ENCODE measurements at regions not wholly inside any gene's neighbourhood (a gene's known extent, or its start where the extent isn't known, plus 50 kb on each side); places are given as distances from the start of the nearest gene placed in this dataset.

DNA sequence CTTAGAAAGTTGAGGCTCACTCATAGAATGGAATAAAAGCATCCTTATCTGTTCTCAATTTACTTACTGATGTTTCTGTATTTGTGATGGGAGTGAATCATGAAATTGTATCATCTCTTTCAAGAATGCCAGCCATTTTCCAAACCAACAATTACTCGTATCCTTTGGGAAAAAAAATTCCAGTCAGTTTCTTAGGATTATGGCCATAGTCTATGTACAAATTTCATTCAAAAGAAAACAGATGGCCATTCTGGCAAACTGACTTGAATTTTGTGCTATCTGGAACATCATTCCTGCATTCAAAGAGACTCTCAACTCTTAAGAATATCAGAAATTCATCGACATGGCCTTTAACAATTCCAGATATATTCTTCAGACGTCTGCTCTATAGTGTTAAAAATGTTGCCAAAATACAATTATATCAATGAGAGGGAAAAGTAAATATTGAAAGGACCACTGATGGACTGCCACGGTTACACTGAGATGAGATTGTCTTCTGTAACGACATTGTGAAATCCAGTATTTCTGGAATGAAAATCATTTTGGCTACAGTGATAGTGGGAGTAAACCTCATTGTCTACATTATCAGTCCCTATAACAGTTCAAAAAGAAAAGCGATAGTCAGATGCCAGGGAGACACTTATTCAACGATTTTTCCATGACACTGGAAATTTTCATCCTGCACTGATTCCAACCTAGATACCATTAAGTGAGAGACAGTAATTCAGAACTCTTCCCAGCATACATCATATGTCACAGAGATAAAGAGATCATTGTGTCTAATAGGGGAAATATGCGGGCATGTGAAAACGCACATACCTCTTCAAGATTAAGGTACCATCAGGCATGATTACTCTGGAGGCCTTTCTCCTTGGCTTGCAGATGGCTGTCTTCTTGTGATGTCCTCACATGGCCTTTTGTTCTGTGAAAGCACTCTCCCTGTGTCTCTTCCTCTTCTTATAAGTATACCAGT is 953.8 kb upstream of the ALCAM start:
- ATAC-seq (ENCODE audit: insufficient read depth, low read depth) (no peak), DNase-seq (no peak)
- H4K20me1 ChIP-seq (ENCODE audit: insufficient read depth, low read length) = no peaks in the 10 kb centered on the region
- H3K36me3 ChIP-seq (ENCODE audit: insufficient read depth, low read length) = no peaks in the 10 kb centered on the region
- H3K4me3 ChIP-seq (ENCODE audit: low read depth in 1 of 2, low read length in 2 of 2) = no peak overlapping the region
- H3K9me3 ChIP-seq (ENCODE audit: insufficient read depth, low read length, severe bottlenecking) = no peaks in the 10 kb centered on the region
- no peaks in the 10 kb centered on the region for H3K27me3 ChIP-seq (ENCODE audit: insufficient read depth, low read length, poor library complexity)
- H3K79me2 ChIP-seq (ENCODE audit: insufficient read depth, low read length) = no peaks in the 10 kb centered on the region
- TF ChIP-seq EZH2 (IDR thresholded peaks at IDR 0.05; ENCODE audit: borderline replicate concordance, low read depth, low read length, severe bottlenecking) = no peak
- H3K4me1 ChIP-seq (ENCODE audit: insufficient read depth, low read length) = no peaks in the 10 kb centered on the region
- H2AFZ ChIP-seq (ENCODE audit: low read depth, low read length) = no peak overlapping the region
- H3K27ac ChIP-seq (ENCODE audit: low read length) = no peak overlapping the region
- no peak overlapping the region for H3K4me2 ChIP-seq (ENCODE audit: insufficient read depth, low read length)
- no peak overlapping the region for H3K9ac ChIP-seq (ENCODE audit: low read depth, low read length)

DNA sequence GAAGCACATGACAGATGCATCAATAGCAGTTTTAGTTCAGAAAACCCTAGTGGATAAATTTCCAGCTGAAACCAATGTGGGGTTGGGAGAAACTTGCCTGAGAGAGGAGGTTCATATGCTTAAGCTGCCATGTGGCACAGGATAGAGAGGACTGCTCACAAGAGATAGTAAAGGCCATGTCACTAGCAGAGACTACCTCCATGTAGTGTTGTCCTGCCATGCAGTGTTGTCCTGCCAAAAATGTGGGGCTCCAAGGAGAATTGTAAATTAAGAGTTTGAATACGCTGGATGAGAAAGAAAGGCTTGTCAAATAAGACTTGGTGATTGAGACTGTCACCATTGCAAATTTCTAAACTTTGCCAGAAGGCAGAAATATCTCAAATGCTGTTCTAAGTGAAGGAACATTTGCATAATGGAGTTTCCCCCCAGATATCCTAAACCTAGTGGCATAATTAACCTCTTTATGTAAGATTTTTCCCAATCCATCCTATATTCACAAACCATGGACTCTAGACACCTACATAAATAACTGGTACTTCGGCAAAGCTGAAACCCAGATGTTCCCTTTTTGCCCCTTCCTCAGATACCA is 938.3 kb upstream of the ALCAM start:
- no peaks in the 10 kb centered on the region for H3K9me3 ChIP-seq (ENCODE audit: insufficient read depth, low read length, severe bottlenecking)

DNA sequence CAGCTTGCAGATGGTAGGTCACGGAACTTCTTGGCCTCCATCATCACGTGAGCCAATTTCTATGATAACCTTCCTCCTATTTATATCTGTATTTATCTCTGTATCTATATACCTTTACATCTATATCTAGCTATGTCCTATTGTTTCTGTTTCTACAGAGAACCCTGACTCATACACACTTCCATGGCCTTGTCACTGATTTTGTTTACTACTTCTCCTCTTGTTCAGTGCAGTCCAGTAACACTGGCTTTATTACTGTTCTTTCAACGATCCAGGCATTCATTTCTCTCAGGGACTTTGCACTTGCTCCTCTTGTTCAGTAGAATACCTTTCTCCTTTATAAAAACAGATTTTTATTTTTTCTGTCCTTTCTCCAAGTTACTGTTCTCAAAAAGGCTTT is 937.0 kb upstream of the ALCAM start:
- Histone ChIP-seq H3K4me3 (ENCODE audit: low read depth in 1 of 2, low read length in 2 of 2) (no peak overlapping the region), H3K9ac (ENCODE audit: low read depth, low read length) (no peak overlapping the region), H3K36me3 (ENCODE audit: insufficient read depth, low read length) (no peaks in the 10 kb centered on the region), H3K9me3 (ENCODE audit: insufficient read depth, low read length, severe bottlenecking) (no peaks in the 10 kb centered on the region), H2AFZ (ENCODE audit: low read depth, low read length) (no peak overlapping the region), H3K4me1 (ENCODE audit: insufficient read depth, low read length) (no peaks in the 10 kb centered on the region), H3K27ac (ENCODE audit: low read length) (no peak overlapping the region), H3K4me2 (ENCODE audit: insufficient read depth, low read length) (no peak overlapping the region), H3K79me2 (ENCODE audit: insufficient read depth, low read length) (no peaks in the 10 kb centered on the region), H4K20me1 (ENCODE audit: insufficient read depth, low read length) (no peaks in the 10 kb centered on the region), H3K27me3 (ENCODE audit: insufficient read depth, low read length, poor library complexity) (no peaks in the 10 kb centered on the region)
- ATAC-seq (ENCODE audit: insufficient read depth, low read depth) (no peak), DNase-seq (no peak)
- no peak for TF ChIP-seq EZH2 (IDR thresholded peaks at IDR 0.05; ENCODE audit: borderline replicate concordance, low read depth, low read length, severe bottlenecking)
- TF ChIP-seq, protein P1, sequence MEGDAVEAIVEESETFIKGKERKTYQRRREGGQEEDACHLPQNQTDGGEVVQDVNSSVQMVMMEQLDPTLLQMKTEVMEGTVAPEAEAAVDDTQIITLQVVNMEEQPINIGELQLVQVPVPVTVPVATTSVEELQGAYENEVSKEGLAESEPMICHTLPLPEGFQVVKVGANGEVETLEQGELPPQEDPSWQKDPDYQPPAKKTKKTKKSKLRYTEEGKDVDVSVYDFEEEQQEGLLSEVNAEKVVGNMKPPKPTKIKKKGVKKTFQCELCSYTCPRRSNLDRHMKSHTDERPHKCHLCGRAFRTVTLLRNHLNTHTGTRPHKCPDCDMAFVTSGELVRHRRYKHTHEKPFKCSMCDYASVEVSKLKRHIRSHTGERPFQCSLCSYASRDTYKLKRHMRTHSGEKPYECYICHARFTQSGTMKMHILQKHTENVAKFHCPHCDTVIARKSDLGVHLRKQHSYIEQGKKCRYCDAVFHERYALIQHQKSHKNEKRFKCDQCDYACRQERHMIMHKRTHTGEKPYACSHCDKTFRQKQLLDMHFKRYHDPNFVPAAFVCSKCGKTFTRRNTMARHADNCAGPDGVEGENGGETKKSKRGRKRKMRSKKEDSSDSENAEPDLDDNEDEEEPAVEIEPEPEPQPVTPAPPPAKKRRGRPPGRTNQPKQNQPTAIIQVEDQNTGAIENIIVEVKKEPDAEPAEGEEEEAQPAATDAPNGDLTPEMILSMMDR (IDR thresholded peaks at IDR 0.05; ENCODE audit: borderline replicate concordance, extremely low read depth, low read length, poor library complexity, severe bottlenecking) = no peak

More for the DNA sequence above, 938.3 kb upstream of the ALCAM start:
- H3K27me3 ChIP-seq (ENCODE audit: insufficient read depth, low read length, poor library complexity) = no peaks in the 10 kb centered on the region
- no peak overlapping the region for H3K4me2 ChIP-seq (ENCODE audit: insufficient read depth, low read length)
- H3K36me3 ChIP-seq (ENCODE audit: insufficient read depth, low read length) = no peaks in the 10 kb centered on the region
- H3K4me3 ChIP-seq (ENCODE audit: low read depth in 1 of 2, low read length in 2 of 2) = no peak overlapping the region
- H3K4me1 ChIP-seq (ENCODE audit: insufficient read depth, low read length) = no peaks in the 10 kb centered on the region
- H3K9ac ChIP-seq (ENCODE audit: low read depth, low read length) = no peak overlapping the region
- TF ChIP-seq EZH2 (IDR thresholded peaks at IDR 0.05; ENCODE audit: borderline replicate concordance, low read depth, low read length, severe bottlenecking) = no peak
- TF ChIP-seq, protein P1 (IDR thresholded peaks at IDR 0.05; ENCODE audit: borderline replicate concordance, extremely low read depth, low read length, poor library complexity, severe bottlenecking) = no peak
- H4K20me1 ChIP-seq (ENCODE audit: insufficient read depth, low read length) = no peaks in the 10 kb centered on the region
- no peak overlapping the region for H3K27ac ChIP-seq (ENCODE audit: low read length)
- no peaks in the 10 kb centered on the region for H3K79me2 ChIP-seq (ENCODE audit: insufficient read depth, low read length)
- no peak for DNase-seq
- no peak overlapping the region for H2AFZ ChIP-seq (ENCODE audit: low read depth, low read length)
- ATAC-seq (ENCODE audit: insufficient read depth, low read depth) = no peak

DNA sequence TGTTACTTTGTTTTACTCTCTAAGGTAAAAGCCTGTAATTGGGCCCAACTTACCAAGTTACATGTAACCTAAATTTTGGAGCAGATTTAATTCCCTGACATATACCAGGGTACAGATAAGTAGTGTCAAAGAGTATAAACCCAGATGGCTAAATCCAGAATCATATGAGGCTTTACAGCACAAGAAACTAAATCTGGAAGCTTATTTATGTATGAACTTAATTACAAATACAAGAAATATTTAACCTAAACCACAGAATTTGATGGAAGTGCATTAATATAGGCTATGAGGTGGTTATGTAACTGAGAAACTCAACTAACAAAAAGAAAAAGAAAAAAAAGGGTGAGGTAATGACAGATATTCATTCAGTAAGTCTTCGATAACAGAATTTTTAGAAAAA is 930.2 kb upstream of the ALCAM start:
- TF ChIP-seq EZH2 (IDR thresholded peaks at IDR 0.05; ENCODE audit: borderline replicate concordance, low read depth, low read length, severe bottlenecking) = no peak
- TF ChIP-seq, protein P1 (IDR thresholded peaks at IDR 0.05; ENCODE audit: borderline replicate concordance, extremely low read depth, low read length, poor library complexity, severe bottlenecking) = no peak
- no peaks in the 10 kb centered on the region for H3K79me2 ChIP-seq (ENCODE audit: insufficient read depth, low read length)
- no peaks in the 10 kb centered on the region for H3K9me3 ChIP-seq (ENCODE audit: insufficient read depth, low read length, severe bottlenecking)
- H3K27me3 ChIP-seq (ENCODE audit: insufficient read depth, low read length, poor library complexity) = no peaks in the 10 kb centered on the region
- no peak overlapping the region for H3K9ac ChIP-seq (ENCODE audit: low read depth, low read length)
- no peaks in the 10 kb centered on the region for H3K36me3 ChIP-seq (ENCODE audit: insufficient read depth, low read length)
- H4K20me1 ChIP-seq (ENCODE audit: insufficient read depth, low read length) = no peaks in the 10 kb centered on the region
- no peak overlapping the region for H2AFZ ChIP-seq (ENCODE audit: low read depth, low read length)
- no peak overlapping the region for H3K4me2 ChIP-seq (ENCODE audit: insufficient read depth, low read length)
- no peak overlapping the region for H3K27ac ChIP-seq (ENCODE audit: low read length)
- DNase-seq (no peak), ATAC-seq (ENCODE audit: insufficient read depth, low read depth) (no peak)
- H3K4me1 ChIP-seq (ENCODE audit: insufficient read depth, low read length) = no peaks in the 10 kb centered on the region
- H3K4me3 ChIP-seq (ENCODE audit: low read depth in 1 of 2, low read length in 2 of 2) = no peak overlapping the region
